ENCODE measurements at regions not wholly inside any gene's neighbourhood (a gene's known extent, or its start where the extent isn't known, plus 50 kb on each side); places are given as distances from the start of the nearest gene placed in this dataset.

DNA sequence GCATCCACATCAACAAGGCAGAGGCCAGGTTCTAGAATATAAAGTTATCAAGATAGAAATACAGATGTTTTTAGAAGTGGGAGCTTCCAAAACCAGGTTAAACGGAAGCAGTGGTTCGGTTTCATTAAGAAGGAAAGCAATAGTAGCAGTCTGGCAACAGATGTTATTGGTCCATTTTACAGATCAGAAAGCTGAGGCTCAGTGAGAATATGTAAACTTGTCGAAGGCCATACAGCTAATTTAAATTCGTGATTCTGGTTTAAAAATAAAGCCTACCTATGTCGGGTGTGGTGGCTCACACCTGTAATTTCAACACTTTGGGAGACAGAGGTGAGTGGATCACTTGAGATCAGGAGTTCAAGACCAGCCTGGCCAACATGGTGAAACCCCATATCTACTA is 160.6 kb downstream of the ARRDC3 start:
- Histone ChIP-seq H3K27ac (ENCODE audit: low read depth, low read length) (no peak overlapping the region), H3K36me3 (ENCODE audit: insufficient read depth, low read length) (no peaks in the 10 kb centered on the region), H3K27me3 (ENCODE audit: insufficient read depth, low read length) (no peaks in the 10 kb centered on the region), H3K4me3 (ENCODE audit: low read depth, low read length) (no peak overlapping the region), H2AFZ (ENCODE audit: low read length, unreplicated experiment) (no peak overlapping the region), H3K79me2 (ENCODE audit: control insufficient read depth, insufficient read depth, low read length, unreplicated experiment) (no peaks in the 10 kb centered on the region), H3K4me1 (ENCODE audit: control insufficient read depth, insufficient read depth, low read length, unreplicated experiment) (peaks cover 37% of the 10 kb centered on the region)

DNA sequence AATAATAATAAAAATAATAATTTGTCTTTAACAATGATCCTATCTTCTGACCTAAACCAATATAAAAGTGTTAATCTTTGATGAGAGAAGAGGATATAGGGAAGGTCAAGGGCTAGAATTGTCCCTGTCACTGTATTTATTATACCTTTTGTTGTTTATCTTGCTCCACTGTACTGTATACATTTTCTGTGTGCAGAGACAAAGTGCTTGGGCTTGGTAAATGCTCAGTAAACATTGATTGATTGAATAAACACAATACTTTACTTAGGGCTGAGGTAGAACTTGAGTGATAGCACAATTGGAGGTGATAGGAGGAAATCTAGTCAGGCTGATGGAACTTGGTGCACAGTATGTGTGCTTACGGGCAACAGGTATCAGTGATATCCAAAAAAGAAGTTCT is 161.2 kb downstream of the ARRDC3 start:
- Histone ChIP-seq H3K27me3 (ENCODE audit: insufficient read depth, low read length) (no peaks in the 10 kb centered on the region), H2AFZ (ENCODE audit: low read length, unreplicated experiment) (no peak overlapping the region), H3K4me3 (ENCODE audit: low read depth, low read length) (no peak overlapping the region), H3K27ac (ENCODE audit: low read depth, low read length) (no peak overlapping the region), H3K36me3 (ENCODE audit: insufficient read depth, low read length) (no peaks in the 10 kb centered on the region), H3K4me1 (ENCODE audit: control insufficient read depth, insufficient read depth, low read length, unreplicated experiment) (peaks cover 37% of the 10 kb centered on the region), H3K79me2 (ENCODE audit: control insufficient read depth, insufficient read depth, low read length, unreplicated experiment) (no peaks in the 10 kb centered on the region)

DNA sequence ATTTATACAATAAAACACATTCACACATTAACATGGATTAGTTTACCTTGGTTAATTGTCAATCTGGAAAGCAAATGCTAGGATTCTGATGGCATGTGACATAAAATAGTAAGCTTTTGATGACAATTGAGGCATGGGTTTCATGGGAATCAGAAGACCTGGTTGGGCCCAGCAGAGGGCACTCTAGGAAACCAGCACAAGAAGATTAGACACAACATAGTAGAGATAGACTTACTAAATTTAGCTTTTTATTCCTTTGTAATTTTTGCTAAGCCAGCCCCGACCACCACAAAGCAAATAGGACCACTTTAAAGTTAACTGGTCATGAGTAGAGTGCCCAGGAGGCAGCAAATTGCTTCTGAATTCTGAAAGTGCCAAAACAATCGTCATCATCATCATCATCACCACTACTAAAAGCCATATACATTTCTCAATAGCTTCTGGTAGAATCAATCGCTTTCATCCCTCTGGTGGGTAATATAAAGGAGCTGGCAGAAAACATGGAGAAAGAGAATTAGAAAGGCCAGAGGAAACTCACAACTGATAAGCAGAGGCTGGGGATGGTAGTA is 163.2 kb downstream of the ARRDC3 start:
- Histone ChIP-seq H3K4me1 (ENCODE audit: control insufficient read depth, insufficient read depth, low read length, unreplicated experiment) (peaks cover 35% of the 10 kb centered on the region), H2AFZ (ENCODE audit: low read length, unreplicated experiment) (peak overlapping the region; percentile 33), H3K36me3 (ENCODE audit: insufficient read depth, low read length) (no peaks in the 10 kb centered on the region), H3K27me3 (ENCODE audit: insufficient read depth, low read length) (no peaks in the 10 kb centered on the region), H3K27ac (ENCODE audit: low read depth, low read length) (peak overlapping the region; percentile 95), H3K79me2 (ENCODE audit: control insufficient read depth, insufficient read depth, low read length, unreplicated experiment) (no peaks in the 10 kb centered on the region), H3K4me3 (ENCODE audit: low read depth, low read length) (peak overlapping the region; percentile 6; the same call in 1 of the 2 replicates)

DNA sequence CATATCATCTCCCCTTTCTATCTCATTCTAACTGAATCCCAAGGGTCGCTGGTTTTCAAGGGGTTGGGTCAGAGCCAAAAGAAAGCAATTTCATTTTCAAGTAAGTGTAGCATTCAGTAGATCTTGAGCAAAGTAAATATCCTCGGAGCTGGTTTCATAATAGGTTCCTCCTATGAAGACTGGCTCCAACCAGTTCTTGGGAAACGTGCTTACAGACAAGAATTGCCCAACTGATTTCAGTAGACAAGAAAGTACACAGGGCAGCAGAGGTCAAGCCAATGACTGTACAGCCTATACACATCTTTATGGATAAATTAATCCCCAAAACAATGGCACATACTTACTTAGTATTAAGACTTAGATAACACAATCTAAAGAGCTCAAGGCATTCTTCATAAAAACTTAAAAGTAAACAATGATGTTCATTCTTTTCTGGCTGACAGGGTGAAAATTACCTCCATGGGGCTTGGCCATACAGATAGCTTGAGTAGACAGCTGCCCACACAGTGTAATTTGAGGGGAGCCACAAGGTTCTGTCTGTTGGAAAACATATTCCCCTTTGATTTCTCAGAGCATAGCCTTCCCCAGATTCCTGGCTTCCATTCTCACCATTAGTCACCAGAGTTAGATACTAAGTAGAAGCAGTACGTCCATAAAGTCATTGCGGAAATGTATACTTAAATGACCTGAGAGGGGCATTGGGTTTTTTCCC is 163.9 kb downstream of the ARRDC3 start:
- no peaks in the 10 kb centered on the region for H3K79me2 ChIP-seq (ENCODE audit: control insufficient read depth, insufficient read depth, low read length, unreplicated experiment)
- H3K36me3 ChIP-seq (ENCODE audit: insufficient read depth, low read length) = no peaks in the 10 kb centered on the region
- peak overlapping the region; percentile 95 for H3K27ac ChIP-seq (ENCODE audit: low read depth, low read length)
- H3K27me3 ChIP-seq (ENCODE audit: insufficient read depth, low read length) = no peaks in the 10 kb centered on the region
- peaks cover 28% of the 10 kb centered on the region for H3K4me1 ChIP-seq (ENCODE audit: control insufficient read depth, insufficient read depth, low read length, unreplicated experiment)
- peak overlapping the region; percentile 33 for H2AFZ ChIP-seq (ENCODE audit: low read length, unreplicated experiment)
- peak overlapping the region; percentile 25; the same call in 1 of the 2 replicates for H3K4me3 ChIP-seq (ENCODE audit: low read depth, low read length)

DNA sequence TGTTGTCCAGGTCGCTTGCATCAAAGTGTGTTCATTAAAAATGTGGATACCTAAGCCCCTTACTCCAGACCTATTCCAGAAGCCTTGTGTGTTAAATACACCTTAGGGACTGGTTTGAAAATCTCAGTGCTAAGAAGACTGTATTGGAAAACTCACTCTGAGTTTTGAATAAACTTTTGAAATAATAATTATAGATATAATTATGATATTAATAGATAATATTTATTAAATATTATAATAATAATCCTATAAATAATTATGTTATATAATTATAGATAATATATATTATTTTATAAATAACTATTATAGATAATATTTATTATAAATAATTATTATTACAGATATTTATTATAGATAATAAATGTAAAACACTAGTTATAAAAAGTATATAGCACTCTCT is 165.3 kb downstream of the ARRDC3 start:
- Histone ChIP-seq H3K36me3 (ENCODE audit: insufficient read depth, low read length) (no peaks in the 10 kb centered on the region), H3K27me3 (ENCODE audit: insufficient read depth, low read length) (no peaks in the 10 kb centered on the region)

DNA sequence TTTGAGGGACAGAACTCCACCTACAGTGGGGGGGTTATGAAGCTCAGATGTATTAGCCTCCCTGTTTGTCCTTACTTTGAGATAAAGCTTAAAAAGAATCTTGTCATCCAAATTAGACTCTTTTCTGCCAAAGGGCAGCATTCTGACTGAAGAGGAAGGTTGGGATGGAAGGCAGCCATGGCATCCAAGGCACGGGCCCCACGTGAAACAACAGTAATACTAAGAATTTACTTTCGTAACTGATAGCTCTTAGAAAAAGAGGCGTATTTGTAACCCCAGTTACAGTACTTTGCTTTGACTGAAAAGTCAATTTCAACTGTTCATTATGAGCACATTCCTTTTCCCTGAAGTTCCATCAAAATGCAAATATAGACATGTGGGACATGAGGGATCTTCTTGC is 168.5 kb downstream of the ARRDC3 start:
- no peak overlapping the region for H3K27ac ChIP-seq (ENCODE audit: low read depth, low read length)
- H3K36me3 ChIP-seq (ENCODE audit: insufficient read depth, low read length) = no peaks in the 10 kb centered on the region
- no peak overlapping the region for H2AFZ ChIP-seq (ENCODE audit: low read length, unreplicated experiment)
- H3K79me2 ChIP-seq (ENCODE audit: control insufficient read depth, insufficient read depth, low read length, unreplicated experiment) = no peaks in the 10 kb centered on the region
- H3K4me1 ChIP-seq (ENCODE audit: control insufficient read depth, insufficient read depth, low read length, unreplicated experiment) = peaks cover 35% of the 10 kb centered on the region
- H3K4me3 ChIP-seq (ENCODE audit: low read depth, low read length) = no peak overlapping the region
- H3K27me3 ChIP-seq (ENCODE audit: insufficient read depth, low read length) = no peaks in the 10 kb centered on the region

More for the DNA sequence above, 165.3 kb downstream of the ARRDC3 start:
- Histone ChIP-seq H3K4me1 (ENCODE audit: control insufficient read depth, insufficient read depth, low read length, unreplicated experiment) (peaks cover 22% of the 10 kb centered on the region), H2AFZ (ENCODE audit: low read length, unreplicated experiment) (no peak overlapping the region), H3K4me3 (ENCODE audit: low read depth, low read length) (no peak overlapping the region), H3K27ac (ENCODE audit: low read depth, low read length) (peak overlapping the region; percentile 95; the same call in 1 of the 2 replicates), H3K79me2 (ENCODE audit: control insufficient read depth, insufficient read depth, low read length, unreplicated experiment) (no peaks in the 10 kb centered on the region)

All from ACC112 (cell line).